ENCODE measurements at regions not wholly inside any gene's neighbourhood (a gene's known extent, or its start where the extent isn't known, plus 50 kb on each side); places are given as distances from the start of the nearest gene placed in this dataset.

GRCh38 chr15:89406940-89407607 lies 72.5 kb upstream of the POLG start:
- Histone ChIP-seq H3K4me3 (no peak overlapping the region), H3K27me3 (peaks cover 100% of the 10 kb centered on the region)

DNA sequence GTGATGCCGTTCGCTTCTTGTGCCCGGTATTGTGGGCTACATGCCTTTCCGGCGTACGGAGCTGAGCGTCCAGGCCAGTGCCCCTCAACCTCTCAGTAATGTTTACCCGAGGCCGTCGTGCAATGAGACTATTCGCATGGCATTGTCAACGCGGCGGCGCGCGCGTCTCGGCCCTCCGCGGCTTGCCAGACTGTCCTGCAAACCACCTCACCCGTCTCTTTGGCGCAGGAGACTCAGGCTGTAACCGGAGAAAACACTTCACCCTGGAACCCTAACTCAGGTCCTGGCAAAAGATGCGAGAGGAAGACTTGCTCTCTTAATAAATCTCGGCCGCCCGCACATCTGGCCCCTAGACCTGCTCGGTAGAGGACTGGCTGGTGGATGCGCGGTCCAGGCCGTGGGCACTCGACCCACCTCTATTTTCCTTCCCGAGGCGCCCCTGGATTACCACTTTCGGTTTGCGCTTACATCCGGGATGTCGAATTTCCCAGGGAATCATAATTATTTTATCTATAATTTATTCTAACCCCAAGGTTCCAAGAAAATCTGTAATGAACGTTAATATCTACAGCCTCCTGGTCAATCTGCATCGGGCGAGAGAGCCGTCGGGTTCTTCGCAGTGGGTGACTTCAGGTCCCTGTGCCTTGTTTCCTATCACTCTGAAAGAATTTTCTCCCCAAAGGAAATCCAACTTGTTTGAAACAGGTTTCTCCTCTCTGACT lies 71.8 kb upstream of the POLG start:
- no peak overlapping the region for H3K4me3 ChIP-seq
- no peaks in the 10 kb centered on the region for H3K4me1 ChIP-seq (ENCODE audit: low read depth)
- no peaks in the 10 kb centered on the region for H3K36me3 ChIP-seq
- TF ChIP-seq, protein P1, sequence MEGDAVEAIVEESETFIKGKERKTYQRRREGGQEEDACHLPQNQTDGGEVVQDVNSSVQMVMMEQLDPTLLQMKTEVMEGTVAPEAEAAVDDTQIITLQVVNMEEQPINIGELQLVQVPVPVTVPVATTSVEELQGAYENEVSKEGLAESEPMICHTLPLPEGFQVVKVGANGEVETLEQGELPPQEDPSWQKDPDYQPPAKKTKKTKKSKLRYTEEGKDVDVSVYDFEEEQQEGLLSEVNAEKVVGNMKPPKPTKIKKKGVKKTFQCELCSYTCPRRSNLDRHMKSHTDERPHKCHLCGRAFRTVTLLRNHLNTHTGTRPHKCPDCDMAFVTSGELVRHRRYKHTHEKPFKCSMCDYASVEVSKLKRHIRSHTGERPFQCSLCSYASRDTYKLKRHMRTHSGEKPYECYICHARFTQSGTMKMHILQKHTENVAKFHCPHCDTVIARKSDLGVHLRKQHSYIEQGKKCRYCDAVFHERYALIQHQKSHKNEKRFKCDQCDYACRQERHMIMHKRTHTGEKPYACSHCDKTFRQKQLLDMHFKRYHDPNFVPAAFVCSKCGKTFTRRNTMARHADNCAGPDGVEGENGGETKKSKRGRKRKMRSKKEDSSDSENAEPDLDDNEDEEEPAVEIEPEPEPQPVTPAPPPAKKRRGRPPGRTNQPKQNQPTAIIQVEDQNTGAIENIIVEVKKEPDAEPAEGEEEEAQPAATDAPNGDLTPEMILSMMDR (IDR thresholded peaks at IDR 0.05; ENCODE audit: low read depth, low read length): no peak
- H3K27ac ChIP-seq: no peak overlapping the region
- no peaks in the 10 kb centered on the region for H3K9me3 ChIP-seq (ENCODE audit: low read depth)
- H3K27me3 ChIP-seq: peaks cover 100% of the 10 kb centered on the region
- DNase-seq (ENCODE audit: low read depth in 1 of 2, low spot score in 1 of 2): no peak

More at GRCh38 chr15:89406940-89407607, 72.5 kb upstream of the POLG start:
- Histone ChIP-seq H3K4me1 (ENCODE audit: low read depth) (no peaks in the 10 kb centered on the region), H3K36me3 (no peaks in the 10 kb centered on the region), H3K9me3 (ENCODE audit: low read depth) (no peaks in the 10 kb centered on the region), H3K27ac (no peak overlapping the region)
- TF ChIP-seq, protein P1 (IDR thresholded peaks at IDR 0.05; ENCODE audit: low read depth, low read length): no peak
- no peak for DNase-seq (ENCODE audit: low read depth in 1 of 2, low spot score in 1 of 2)

- TF ChIP-seq, protein P1 (IDR thresholded peaks at IDR 0.05; ENCODE audit: low read depth, low read length): no peak
- H3K27ac ChIP-seq: no peak overlapping the region
- peaks cover 100% of the 10 kb centered on the region for H3K27me3 ChIP-seq
- H3K9me3 ChIP-seq (ENCODE audit: low read depth): no peaks in the 10 kb centered on the region
- H3K36me3 ChIP-seq: no peaks in the 10 kb centered on the region
- H3K4me1 ChIP-seq (ENCODE audit: low read depth): no peaks in the 10 kb centered on the region
- H3K4me3 ChIP-seq: no peak overlapping the region
- no peak for DNase-seq (ENCODE audit: low read depth in 1 of 2, low spot score in 1 of 2)
Measured at GRCh38 chr15:89405494-89405893, 70.9 kb upstream of the POLG start.

- H3K9me3 ChIP-seq (ENCODE audit: low read depth): no peaks in the 10 kb centered on the region
- H3K36me3 ChIP-seq: no peaks in the 10 kb centered on the region
- TF ChIP-seq, protein P1 (IDR thresholded peaks at IDR 0.05; ENCODE audit: low read depth, low read length): no peak
- DNase-seq (ENCODE audit: low read depth in 1 of 2, low spot score in 1 of 2): no peak
- H3K4me1 ChIP-seq (ENCODE audit: low read depth): no peaks in the 10 kb centered on the region
- H3K27me3 ChIP-seq: peaks cover 100% of the 10 kb centered on the region
- H3K4me3 ChIP-seq: no peak overlapping the region
- H3K27ac ChIP-seq: no peak overlapping the region
Measured at GRCh38 chr15:89404023-89404422, 69.4 kb upstream of the POLG start.

DNA sequence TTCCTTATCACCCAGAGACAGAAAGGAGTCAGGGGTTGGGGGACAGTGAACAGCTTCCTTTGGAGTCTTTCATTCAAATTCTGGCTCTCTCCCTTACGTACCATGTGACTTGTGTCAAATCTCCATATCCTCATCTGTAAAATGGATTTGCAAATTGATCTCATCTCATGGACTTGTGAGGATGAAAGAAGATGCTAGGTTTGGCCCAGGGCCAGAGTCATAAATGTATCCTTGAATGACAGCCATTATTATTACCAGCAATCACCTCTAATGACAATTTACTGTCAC lies 67.8 kb upstream of the POLG start:
- no peaks in the 10 kb centered on the region for H3K9me3 ChIP-seq (ENCODE audit: low read depth)
- TF ChIP-seq, protein P1 (IDR thresholded peaks at IDR 0.05; ENCODE audit: low read depth, low read length): no peak
- no peak for DNase-seq (ENCODE audit: low read depth in 1 of 2, low spot score in 1 of 2)
- H3K36me3 ChIP-seq: no peaks in the 10 kb centered on the region
- H3K4me1 ChIP-seq (ENCODE audit: low read depth): no peaks in the 10 kb centered on the region
- H3K27ac ChIP-seq: no peak overlapping the region
- H3K4me3 ChIP-seq: no peak overlapping the region
- H3K27me3 ChIP-seq: peaks cover 100% of the 10 kb centered on the region

All from cardiac muscle cell (in vitro differentiated cells and primary cell).